Ovary (tissue), 7 donors: ENCODE measurements at regions not wholly inside any gene's neighbourhood (a gene's known extent, or its start where the extent isn't known, plus 50 kb on each side); places are given as distances from the start of the nearest gene placed in this dataset.

Source experiments
- DNase-seq, 5 donors: peaks; one replicate each; pipeline ENCODE4 v3.0.0-alpha.2; 2019 to 2020
- H3K27ac ChIP-seq, 2 donors: fragments of 200-600 bp; one replicate each; pipeline versions ENCODE4 v1.5.1 to v1.8.0; 2019 to 2022
- H3K27me3 ChIP-seq: fragments of 200-600 bp; one replicate; pipeline ENCODE4 v1.8.0; 2022
- H3K36me3 ChIP-seq: fragments of 200-600 bp; sonication (generic); one replicate; pipeline ENCODE4 v1.5.1; 2019
- H3K4me1 ChIP-seq: one replicate; pipeline ENCODE4 v1.8.1; 2013; ENCODE audit warnings: mild to moderate bottlenecking, moderate library complexity; ENCODE audit not compliant: insufficient read depth
- H3K4me3 ChIP-seq: fragments of 200-600 bp; sonication (generic); one replicate; pipeline ENCODE4 v1.5.1; 2017
- H3K9me3 ChIP-seq, 2 donors: fragments of 200-600 bp in 1 of 2; sonication (generic) in 1 of 2; one replicate each; pipeline versions ENCODE4 v1.5.1 to v1.8.1; 2013 to 2019; ENCODE audit warnings: mild to moderate bottlenecking in 1 of 2, moderate library complexity in 1 of 2
- CTCF ChIP-seq, 3 donors: fragments of 450-650 bp in 2 of 3; fragments of 200-600 bp in 1 of 3; IDR thresholded peaks; one replicate each; pipeline versions ENCODE4 v1.5.1 to v1.8.0; 2016 to 2022; ENCODE audit warnings: antibody characterized with exemption in 3 of 3, mild to moderate bottlenecking in 1 of 3
- EP300 ChIP-seq: sonication (generic); formaldehyde crosslinking; IDR thresholded peaks from one replicate; pipeline ENCODE4 v1.6.1; 2017; ENCODE audit warnings: antibody characterized with exemption
- POLR2A ChIP-seq: fragments of 450-650 bp; IDR thresholded peaks from one replicate; pipeline ENCODE4 v1.6.1; 2017; ENCODE audit warnings: antibody characterized with exemption, mild to moderate bottlenecking, moderate library complexity
- WGBS, 3 donors: extraction: QIAGEN DNeasy Blood & Tissue Kit in 1 of 3; methylation state at CpG; one replicate each; pipeline versions ENCODE4 v1.1.5 to v1.1.7; 2013 to 2017; 5-methylcytosine and 5-hydroxymethylcytosine counted together
- intact Hi-C, 4 donors: fragments of 100-400 bp; cut with DNase I; formaldehyde crosslinking; loops; one replicate each; pipeline versions ENCODE4 v1.11.0 to v1.15.1; 2022 to 2023
- donor health status: DM: no; HTN: no; CAD: no; lungs with moderate emphysema.
- donor health status: DM: no; HTN: no; CAD: no.
- donor health status: Bipolar disorder and iron deficiency.
- donor health status: DM: no; HTN: no; CAD: no.
- donor health status: DM: yes; HTN: yes; CAD: no.

DNA sequence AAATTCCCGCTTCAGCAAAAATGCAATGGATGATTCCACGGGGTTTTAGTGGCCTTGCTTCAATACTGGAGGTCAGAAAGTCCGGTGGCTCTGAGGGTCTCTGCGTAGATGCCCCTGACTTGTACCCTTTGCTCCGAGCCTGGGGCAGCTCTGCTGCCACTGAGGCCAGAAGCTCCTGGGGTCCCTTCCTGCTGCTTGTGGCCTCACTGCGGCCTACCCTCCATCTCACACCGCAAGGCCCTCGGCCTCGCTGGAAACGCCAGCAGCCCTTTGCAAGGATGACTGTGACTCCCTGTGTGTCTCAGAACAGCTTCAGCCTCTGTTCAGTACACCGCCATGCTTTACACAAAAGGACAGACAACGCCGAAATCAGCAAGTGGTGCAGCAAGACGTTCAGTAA is 244.8 kb downstream of the ACTR3B start:
- WGBS, 3 donors, result 89 to 92% (median 91%) methylated on average over 14 of the region's 14 CpGs
- H3K4me1 ChIP-seq, result no peaks in the 10 kb centered on the region
- no peak overlapping the region for H3K4me3 ChIP-seq
- H3K9me3 ChIP-seq, result no peaks in the 10 kb centered on the region
- no peak for DNase-seq
- TF ChIP-seq EP300 (no peak), POLR2A (no peak), CTCF (IDR thresholded peaks at IDR 0.05) (no peak)
- H3K27ac ChIP-seq, result no peak overlapping the region
- intact Hi-C loops, result no loop called here
- no peaks in the 10 kb centered on the region for H3K36me3 ChIP-seq
- no peaks in the 10 kb centered on the region for H3K27me3 ChIP-seq

GRCh38 chr7:153005750-153006435 is 246.3 kb downstream of the ACTR3B start:
- DNase-seq, result no peak
- 42 to 45% (median 45%) methylated on average over 10 of the region's 10 CpGs for WGBS, 3 donors
- Histone ChIP-seq H3K27me3 (no peaks in the 10 kb centered on the region), H3K4me3 (no peak overlapping the region), H3K27ac (no peak overlapping the region), H3K9me3 (no peaks in the 10 kb centered on the region), H3K36me3 (no peaks in the 10 kb centered on the region), H3K4me1 (no peaks in the 10 kb centered on the region)
- intact Hi-C loops, result no loop called here
- TF ChIP-seq CTCF (IDR thresholded peaks at IDR 0.05) (no peak), EP300 (no peak), POLR2A (no peak)

- TF ChIP-seq CTCF (IDR thresholded peaks at IDR 0.05) (no peak), POLR2A (no peak), EP300 (no peak)
- Histone ChIP-seq H3K36me3 (no peaks in the 10 kb centered on the region), H3K4me3 (no peak overlapping the region), H3K4me1 (no peaks in the 10 kb centered on the region), H3K27me3 (no peaks in the 10 kb centered on the region), H3K9me3 (no peaks in the 10 kb centered on the region), H3K27ac (no peak overlapping the region)
- WGBS, 3 donors, result 94 to 99% (median 96%) methylated on average over 2 of the region's 2 CpGs
- no peak for DNase-seq
- intact Hi-C loops, result no loop called here
Measured at GRCh38 chr7:153006452-153006851, 246.9 kb downstream of the ACTR3B start.

DNA sequence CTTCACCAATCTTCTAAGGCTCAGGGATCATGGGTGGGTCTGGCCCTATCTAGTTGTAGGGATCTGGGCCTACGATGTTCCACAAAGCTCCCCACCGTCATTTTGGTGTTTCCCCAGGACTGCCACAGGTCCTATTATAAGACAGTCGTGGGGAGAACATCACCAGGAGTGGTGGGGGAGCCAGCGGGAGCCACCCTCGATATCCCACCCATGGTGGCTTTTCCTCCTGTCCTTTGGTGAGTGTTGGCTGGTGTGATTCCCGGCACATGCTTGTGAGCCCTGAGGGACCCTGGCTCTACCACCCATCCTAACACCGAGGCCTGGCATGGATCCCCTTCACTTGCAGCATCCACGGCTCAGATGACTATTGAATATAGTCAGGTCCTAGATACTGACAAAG is 247.4 kb downstream of the ACTR3B start:
- Histone ChIP-seq H3K4me1 (no peaks in the 10 kb centered on the region), H3K36me3 (no peaks in the 10 kb centered on the region), H3K4me3 (no peak overlapping the region), H3K9me3 (no peaks in the 10 kb centered on the region), H3K27me3 (no peaks in the 10 kb centered on the region), H3K27ac (no peak overlapping the region)
- WGBS, 3 donors, result 92 to 96% (median 94%) methylated on average over 8 of the region's 8 CpGs
- TF ChIP-seq EP300, result no peak
- no peak for TF ChIP-seq POLR2A
- no peak for TF ChIP-seq CTCF (IDR thresholded peaks at IDR 0.05)
- DNase-seq, result no peak
- intact Hi-C loops, result no loop called here
